KMS-11 (cell line): ENCODE measurements at regions not wholly inside any gene's neighbourhood (a gene's known extent, or its start where the extent isn't known, plus 50 kb on each side); places are given as distances from the start of the nearest gene placed in this dataset.

ENCODE experiments used
- H2AFZ ChIP-seq: fragments of 200-600 bp; sonication (generic); 2 replicates; pipeline ENCODE4 v1.6.1; 2016; ENCODE audit warnings: antibody characterized with exemption, mixed run types, low read depth
- H3K27ac ChIP-seq: fragments of 200-600 bp; sonication (generic); 2 replicates; pipeline ENCODE4 v1.6.1; 2016; ENCODE audit warnings: mild to moderate bottlenecking, mixed run types
- H3K27me3 ChIP-seq: fragments of 200-600 bp; sonication (generic); 2 replicates; pipeline ENCODE4 v1.6.1; 2017; ENCODE audit warnings: mild to moderate bottlenecking, low read depth, mixed run types, moderate library complexity; ENCODE audit not compliant: insufficient read depth
- H3K36me3 ChIP-seq: fragments of 200-600 bp; sonication (generic); 2 replicates; pipeline ENCODE4 v1.6.1; 2017; ENCODE audit warnings: mild to moderate bottlenecking, mixed run types; ENCODE audit not compliant: insufficient read depth
- H3K4me1 ChIP-seq: fragments of 200-600 bp; sonication (generic); 2 replicates; pipeline ENCODE4 v1.6.1; 2016; ENCODE audit warnings: mild to moderate bottlenecking, low read depth, mixed run types; ENCODE audit not compliant: poor library complexity, severe bottlenecking
- H3K4me2 ChIP-seq: fragments of 200-600 bp; sonication (generic); 2 replicates; pipeline ENCODE4 v1.7.0; 2016; ENCODE audit warnings: mild to moderate bottlenecking, mixed run types
- H3K4me3 ChIP-seq: fragments of 200-600 bp; sonication (generic); IDR thresholded peaks from 2 replicates; pipeline ENCODE4 v1.6.1; 2017; ENCODE audit warnings: low read depth, low read length, mixed read lengths; ENCODE audit not compliant: insufficient read depth
- H3K79me2 ChIP-seq: fragments of 200-600 bp; sonication (generic); 2 replicates; pipeline ENCODE4 v1.6.1; 2016; ENCODE audit warnings: low read depth, mixed run types; ENCODE audit not compliant: insufficient read depth
- H3K9ac ChIP-seq: fragments of 200-600 bp; sonication (generic); 2 replicates; pipeline ENCODE4 v1.6.1; 2016; ENCODE audit warnings: mild to moderate bottlenecking, mixed run types
- H4K20me1 ChIP-seq: fragments of 200-600 bp; sonication (generic); 2 replicates; pipeline ENCODE4 v1.6.1; 2016; ENCODE audit warnings: mild to moderate bottlenecking, mixed run types; ENCODE audit not compliant: insufficient read depth
- CTCF ChIP-seq: fragments of 200-600 bp; sonication (generic); conservative IDR thresholded peaks from 2 replicates; pipeline ENCODE4 v1.6.1; 2017; ENCODE audit warnings: low read depth, mild to moderate bottlenecking, antibody characterized with exemption, low read length, moderate library complexity, mixed read lengths

DNA sequence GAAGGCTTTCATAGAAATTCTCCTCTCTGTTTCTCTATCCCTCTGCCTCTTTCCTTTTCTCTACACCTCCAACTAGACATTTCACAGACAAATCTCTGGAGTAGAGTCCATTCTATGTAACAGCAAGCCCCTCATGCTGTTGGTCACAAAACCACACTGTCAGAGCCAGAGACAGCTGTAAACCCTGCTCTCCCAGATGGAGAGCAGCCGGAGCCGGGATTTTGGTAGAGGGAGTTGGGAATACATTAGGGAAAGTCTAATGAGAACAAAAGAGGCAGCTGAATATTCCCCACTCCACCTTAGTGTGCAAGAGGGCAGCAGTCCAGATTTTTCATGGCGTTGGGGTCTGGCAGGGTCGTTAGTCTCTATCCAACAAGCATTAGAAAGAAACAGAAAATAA is 68.3 kb upstream of the EDN1 start:
- no peak for TF ChIP-seq CTCF
- no peak overlapping the region for H2AFZ ChIP-seq

DNA sequence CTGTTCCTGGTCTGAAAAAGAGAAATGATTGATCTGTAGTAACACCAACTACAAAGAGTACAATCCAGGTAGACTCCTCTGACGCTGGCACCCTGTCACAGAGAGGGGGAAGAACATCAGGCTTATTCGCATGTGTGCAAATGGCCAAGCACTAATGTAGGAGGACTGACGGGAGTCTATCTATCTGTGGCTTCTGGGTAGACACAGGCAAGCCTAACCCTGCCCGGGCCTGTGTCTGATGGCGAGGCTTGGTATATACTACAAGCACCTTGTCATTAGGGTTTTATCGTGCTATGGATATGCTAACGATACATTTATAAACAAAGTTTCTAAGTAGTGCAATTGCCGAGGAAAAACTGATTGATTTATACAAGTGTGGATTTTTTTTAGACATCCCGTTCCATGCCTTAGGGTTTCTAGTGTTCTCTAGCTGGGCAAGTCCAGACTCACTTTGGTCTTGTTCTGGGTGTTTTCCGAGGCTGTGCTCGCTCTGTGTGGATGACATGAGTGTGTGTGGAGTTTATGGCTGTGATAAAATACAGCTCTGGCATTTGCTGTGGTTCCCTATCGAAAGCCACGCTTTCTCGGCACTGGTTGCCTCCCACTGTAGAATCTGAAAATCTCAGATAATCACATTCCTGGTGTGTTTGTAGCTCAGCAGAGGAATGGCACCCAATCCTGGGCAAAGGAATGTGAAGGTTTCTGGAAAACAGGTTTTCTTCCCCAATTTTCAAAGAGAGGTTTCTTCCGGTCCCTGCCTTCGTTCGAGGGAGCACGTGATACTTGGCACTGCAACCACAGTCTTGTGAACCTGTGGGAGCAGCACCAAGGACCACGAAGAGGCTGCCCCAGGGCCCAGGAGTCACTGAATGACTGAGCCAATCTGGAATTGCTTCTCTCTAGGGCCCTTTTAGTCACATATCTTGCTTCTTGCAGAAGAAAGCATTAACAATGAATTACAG is 67.5 kb upstream of the EDN1 start:
- no peak for TF ChIP-seq CTCF

More for the DNA sequence above, 68.3 kb upstream of the EDN1 start:
- Histone ChIP-seq H3K79me2 (no peaks in the 10 kb centered on the region), H3K4me3 (no peak overlapping the region), H3K9ac (no peak overlapping the region), H3K4me1 (no peaks in the 10 kb centered on the region), H3K27me3 (no peaks in the 10 kb centered on the region), H4K20me1 (no peaks in the 10 kb centered on the region), H3K36me3 (no peaks in the 10 kb centered on the region), H3K4me2 (no peak overlapping the region), H3K27ac (no peak overlapping the region)

GRCh38 chr6:12223383-12223782 is 66.8 kb upstream of the EDN1 start:
- no peak overlapping the region for H3K4me3 ChIP-seq
- no peaks in the 10 kb centered on the region for H3K36me3 ChIP-seq
- H3K27me3 ChIP-seq, result no peaks in the 10 kb centered on the region
- no peaks in the 10 kb centered on the region for H3K4me1 ChIP-seq
- no peak overlapping the region for H2AFZ ChIP-seq
- no peak overlapping the region for H3K4me2 ChIP-seq
- H3K79me2 ChIP-seq, result no peaks in the 10 kb centered on the region
- no peak overlapping the region for H3K27ac ChIP-seq
- no peak overlapping the region for H3K9ac ChIP-seq
- no peaks in the 10 kb centered on the region for H4K20me1 ChIP-seq
- TF ChIP-seq CTCF, result no peak

More for the DNA sequence above, 67.5 kb upstream of the EDN1 start:
- Histone ChIP-seq H3K9ac (no peak overlapping the region), H3K4me2 (no peak overlapping the region), H3K79me2 (no peaks in the 10 kb centered on the region), H3K36me3 (no peaks in the 10 kb centered on the region), H3K27me3 (no peaks in the 10 kb centered on the region), H4K20me1 (no peaks in the 10 kb centered on the region), H2AFZ (no peak overlapping the region), H3K4me3 (no peak overlapping the region), H3K4me1 (no peaks in the 10 kb centered on the region), H3K27ac (no peak overlapping the region)

GRCh38 chr6:12224251-12224650 is 65.9 kb upstream of the EDN1 start:
- H3K4me3 ChIP-seq, result no peak overlapping the region
- H2AFZ ChIP-seq, result no peak overlapping the region
- H4K20me1 ChIP-seq, result no peaks in the 10 kb centered on the region
- no peaks in the 10 kb centered on the region for H3K27me3 ChIP-seq
- H3K79me2 ChIP-seq, result no peaks in the 10 kb centered on the region
- no peak for TF ChIP-seq CTCF
- no peak overlapping the region for H3K4me2 ChIP-seq
- no peaks in the 10 kb centered on the region for H3K36me3 ChIP-seq
- no peak overlapping the region for H3K27ac ChIP-seq
- H3K9ac ChIP-seq, result no peak overlapping the region
- H3K4me1 ChIP-seq, result no peaks in the 10 kb centered on the region
